Caki2 (cell line): ENCODE measurements at regions not wholly inside any gene's neighbourhood (a gene's known extent, or its start where the extent isn't known, plus 50 kb on each side); places are given as distances from the start of the nearest gene placed in this dataset.
"Not testable (repeated sequence)": the region's sequence is repeated elsewhere in the genome, so short reads cannot be mapped to it uniquely, and the experiment has no call there.

ENCODE experiments used
- DNase-seq: peaks from one replicate; pipeline ENCODE4 v3.0.0-alpha.2; 2015; ENCODE audit warnings: low read depth
- in situ Hi-C: cut with HindIII; loops from 2 replicates; pipeline ENCODE4 v1.10.0; 2016; ENCODE audit warnings: low sequenced_read_pairs, low pct_unique_long_range_greater_than_20kb, mixed read lengths

GRCh38 chr16:64365448-64365931 is 756.4 kb downstream of the CDH11 start:
- no peak for DNase-seq

GRCh38 chr16:64364894-64365293 is 757.0 kb downstream of the CDH11 start:
- no peak for DNase-seq
- in situ Hi-C loops = no loop called here

More at GRCh38 chr16:64365448-64365931, 756.4 kb downstream of the CDH11 start:
- in situ Hi-C loops = no loop called here

GRCh38 chr16:64364416-64364815 is 757.4 kb downstream of the CDH11 start:
- no peak for DNase-seq
- in situ Hi-C loops = no loop called here

DNA sequence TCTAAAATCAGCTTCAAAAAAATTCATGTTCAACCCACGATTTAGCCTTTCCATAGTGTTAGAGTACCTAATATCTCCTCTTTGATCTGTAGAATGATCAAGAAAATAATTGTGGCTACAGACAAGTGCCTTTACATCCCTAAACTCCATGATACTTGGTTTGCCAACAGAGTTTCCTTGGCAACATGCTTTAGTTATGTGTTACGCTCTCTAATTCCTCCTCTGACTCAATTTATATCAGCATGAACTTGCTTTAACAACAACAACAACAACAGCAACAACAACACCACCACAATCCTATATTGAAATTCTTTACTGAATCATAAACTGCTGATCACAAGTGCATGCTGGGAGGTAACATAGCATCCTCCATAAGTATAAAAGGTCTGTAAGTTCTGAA is 757.8 kb downstream of the CDH11 start:
- DNase-seq = no peak
- in situ Hi-C loops = no loop called here

- DNase-seq = no peak
- in situ Hi-C loops = no loop called here
Observed at GRCh38 chr16:64363039-64363438, 758.8 kb downstream of the CDH11 start.

GRCh38 chr16:64362193-64362592 is 759.7 kb downstream of the CDH11 start:
- in situ Hi-C loops = no loop called here
- peak; percentile 54 for DNase-seq

DNA sequence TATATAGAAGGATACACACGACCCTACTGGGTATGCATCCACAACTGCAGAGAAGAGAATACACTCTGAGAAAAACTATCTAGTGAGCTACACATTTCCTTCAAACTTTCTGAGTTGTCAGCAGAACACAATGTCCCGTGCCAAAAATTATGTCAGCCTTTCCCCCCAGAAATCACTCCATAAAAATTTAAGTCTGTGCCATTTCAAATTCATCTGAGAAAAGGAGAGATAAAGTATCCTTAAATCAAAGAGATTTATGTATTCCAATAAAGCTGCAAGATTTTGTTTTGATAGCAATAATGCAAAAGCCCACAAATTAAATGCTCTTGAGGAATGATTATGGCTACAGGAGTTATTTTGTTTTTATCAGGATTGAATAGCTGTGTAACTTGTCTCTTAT is 760.1 kb downstream of the CDH11 start:
- DNase-seq = no peak
- in situ Hi-C loops = no loop called here

GRCh38 chr16:64358291-64358690 is 763.6 kb downstream of the CDH11 start:
- in situ Hi-C loops = no loop called here
- no peak for DNase-seq

DNA sequence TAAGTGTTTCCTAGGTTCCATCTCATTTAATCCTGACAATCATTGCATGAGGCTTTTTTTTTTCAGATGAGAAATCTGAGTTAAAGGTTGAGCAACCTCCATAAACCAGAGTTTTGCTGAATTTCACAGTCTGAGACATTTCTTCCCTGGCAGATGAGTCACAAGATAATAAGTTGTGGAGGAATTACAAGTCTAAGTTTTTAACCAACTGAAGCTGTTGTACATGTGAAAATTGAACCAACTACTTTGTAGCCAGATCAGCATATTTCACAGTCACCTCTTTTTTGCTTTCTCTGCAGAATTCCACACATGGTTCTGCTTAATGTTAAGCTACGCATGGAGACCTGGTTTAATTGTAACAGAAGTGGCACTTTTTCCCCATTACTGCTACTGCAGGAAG is 765.6 kb downstream of the CDH11 start:
- DNase-seq = peak; percentile 90
- in situ Hi-C loops = no loop called here

DNA sequence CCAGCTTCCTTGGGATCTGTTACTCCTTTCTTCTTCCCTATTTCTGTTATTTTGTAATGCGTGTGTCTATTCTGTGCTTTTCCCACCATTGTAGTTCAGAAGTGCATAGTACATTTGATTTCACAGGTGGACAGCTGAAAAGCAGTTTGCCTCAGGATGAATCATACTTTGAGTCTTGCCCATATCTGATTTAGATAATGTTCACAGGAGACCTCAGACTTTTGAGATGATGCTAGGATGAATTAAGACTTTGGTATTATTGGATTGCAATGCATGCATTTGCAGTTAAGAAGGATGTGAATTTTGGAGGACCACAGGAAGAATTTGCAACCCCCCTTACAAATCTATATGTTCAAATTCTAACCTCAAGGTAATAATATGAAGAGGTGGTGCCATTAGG is 769.6 kb downstream of the CDH11 start:
- DNase-seq = no peak
- in situ Hi-C loops = no loop called here

- in situ Hi-C loops = no loop called here
- DNase-seq = peak; percentile 44
Observed at GRCh38 chr16:64351121-64351520, 770.7 kb downstream of the CDH11 start.

DNA sequence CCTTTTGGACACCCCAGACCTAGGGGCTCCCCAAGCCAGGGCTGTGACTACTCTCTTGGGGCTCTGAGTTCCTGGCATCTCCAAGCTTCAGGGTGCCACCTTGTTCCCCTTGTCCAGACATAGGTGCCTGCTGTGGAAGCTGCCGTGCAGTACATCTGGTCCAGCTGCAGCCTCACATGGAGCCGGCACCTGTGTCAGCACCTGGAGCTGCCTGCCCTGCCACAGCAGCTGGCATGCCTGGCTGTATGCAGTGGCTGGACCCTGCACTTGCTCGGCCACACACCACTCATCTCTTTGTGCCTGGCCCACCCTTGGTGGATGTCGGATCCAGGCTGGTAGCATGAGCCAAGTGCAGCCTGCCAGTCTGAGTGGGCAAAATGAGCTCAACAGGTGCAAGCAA is 775.8 kb downstream of the CDH11 start:
- no peak for DNase-seq
- in situ Hi-C loops = no loop called here

DNA sequence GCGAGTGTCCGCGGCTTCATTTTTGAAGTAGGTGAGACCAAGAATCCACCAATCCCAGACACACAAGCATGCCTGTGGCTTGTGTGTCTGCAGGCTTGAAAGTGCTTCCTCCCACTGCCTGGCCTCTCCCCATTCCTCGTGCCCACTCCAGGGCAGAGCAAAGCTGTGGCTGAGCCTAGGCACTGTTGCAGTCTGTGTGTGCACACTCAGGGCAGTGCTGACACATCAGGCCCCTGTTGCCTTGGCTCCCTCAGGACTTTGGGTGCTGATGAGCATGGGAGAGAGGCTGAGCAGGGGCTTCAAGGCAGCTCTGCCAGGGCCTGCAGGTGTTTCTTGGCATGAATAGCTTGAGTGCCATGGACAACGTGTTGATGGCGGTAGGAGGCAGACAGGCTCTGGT is 776.7 kb downstream of the CDH11 start:
- DNase-seq = no peak
- in situ Hi-C loops = no loop called here

DNA sequence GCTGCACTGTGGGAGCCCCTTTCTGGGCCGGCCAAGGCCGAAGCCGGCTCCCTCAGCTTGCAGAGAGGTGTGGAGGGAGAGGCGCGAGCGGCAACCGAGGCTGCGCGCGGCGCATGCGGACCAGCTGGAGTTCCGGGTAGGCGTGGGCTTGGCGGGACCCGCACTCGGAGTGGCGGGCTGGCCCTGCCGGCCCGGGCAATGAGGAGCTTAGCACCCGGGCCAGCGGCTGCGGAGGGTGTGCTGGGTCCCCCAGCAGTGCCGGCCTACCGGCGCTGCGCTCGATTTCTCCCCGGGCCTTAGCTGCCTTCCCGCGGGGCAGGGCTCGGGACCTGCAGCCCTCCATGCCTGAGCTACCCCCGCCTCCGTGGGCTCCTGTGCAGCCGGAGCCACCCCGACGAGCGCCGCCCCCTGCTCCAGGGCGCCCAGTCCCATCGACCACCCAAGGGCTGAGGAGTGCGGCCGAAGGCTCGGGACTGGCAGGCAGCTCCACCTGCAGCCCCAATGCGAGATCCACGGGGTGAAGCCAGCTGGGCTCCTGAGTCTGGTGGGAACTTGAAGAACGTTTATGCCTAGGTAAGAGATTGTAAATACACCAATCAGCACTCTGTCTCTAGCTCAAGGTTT is 777.9 kb downstream of the CDH11 start:
- DNase-seq, in situ Hi-C loops: not testable (repeated sequence)

GRCh38 chr16:64343061-64343819 is 778.6 kb downstream of the CDH11 start:
- in situ Hi-C loops = no loop called here
- no peak for DNase-seq

- in situ Hi-C loops, DNase-seq: not testable (repeated sequence)
Observed at GRCh38 chr16:64341336-64341735, 780.5 kb downstream of the CDH11 start.

DNA sequence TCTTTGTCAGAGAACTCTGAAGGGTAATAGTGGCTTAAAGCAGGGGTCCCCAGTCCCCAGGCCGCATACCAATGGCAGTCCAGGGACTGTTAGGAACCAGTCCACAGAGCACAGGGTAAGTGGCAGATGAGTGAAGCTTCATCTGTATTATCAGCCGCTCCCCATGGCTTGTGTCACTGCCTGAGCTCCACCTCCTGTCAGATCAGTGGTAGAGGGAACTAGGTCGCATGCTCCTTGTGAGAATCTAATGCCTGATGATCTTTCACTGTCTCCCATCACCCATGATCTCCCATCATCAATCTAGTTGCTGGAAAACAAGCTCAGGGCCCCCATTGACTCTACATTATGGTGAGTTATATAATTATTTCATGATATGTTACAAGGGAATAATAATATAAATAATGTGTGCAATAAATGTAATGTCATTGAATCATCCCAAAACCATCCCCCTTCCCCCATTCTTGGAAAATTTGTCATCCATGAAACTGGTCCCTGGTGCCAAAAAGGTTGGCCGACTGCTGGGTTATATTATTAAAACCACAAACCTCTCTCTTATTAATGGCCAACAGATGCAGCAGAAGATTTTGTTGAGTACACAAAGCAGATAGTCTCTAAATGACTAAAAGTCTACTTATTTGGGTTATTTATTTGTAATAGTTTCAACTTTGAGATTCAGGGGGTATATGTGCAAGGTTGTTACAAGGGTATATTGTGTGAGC is 782.7 kb downstream of the CDH11 start:
- no peak for DNase-seq
- in situ Hi-C loops = no loop called here

GRCh38 chr16:64321881-64322280 is 800.0 kb downstream of the CDH11 start:
- in situ Hi-C loops = no loop called here
- no peak for DNase-seq

GRCh38 chr16:64321066-64321465 is 800.8 kb downstream of the CDH11 start:
- in situ Hi-C loops = no loop called here
- DNase-seq = no peak
